GM23248 (cell line): ENCODE measurements at regions not wholly inside any gene's neighbourhood (a gene's known extent, or its start where the extent isn't known, plus 50 kb on each side); places are given as distances from the start of the nearest gene placed in this dataset.

Experiments
- EZH2 ChIP-seq: fragments of 200-600 bp; sonication (generic); IDR thresholded peaks from 2 replicates; pipeline ENCODE4 v1.6.1; 2018; ENCODE audit warnings: antibody characterized with exemption, mild to moderate bottlenecking; ENCODE audit not compliant: insufficient read depth, poor library complexity, severe bottlenecking
- EZH2phosphoT487 ChIP-seq: fragments of 200-600 bp; sonication (generic); IDR thresholded peaks from 2 replicates; pipeline ENCODE4 v1.6.1; 2018; ENCODE audit warnings: antibody characterized with exemption, moderate library complexity, mild to moderate bottlenecking, low read depth; ENCODE audit not compliant: insufficient read depth

DNA sequence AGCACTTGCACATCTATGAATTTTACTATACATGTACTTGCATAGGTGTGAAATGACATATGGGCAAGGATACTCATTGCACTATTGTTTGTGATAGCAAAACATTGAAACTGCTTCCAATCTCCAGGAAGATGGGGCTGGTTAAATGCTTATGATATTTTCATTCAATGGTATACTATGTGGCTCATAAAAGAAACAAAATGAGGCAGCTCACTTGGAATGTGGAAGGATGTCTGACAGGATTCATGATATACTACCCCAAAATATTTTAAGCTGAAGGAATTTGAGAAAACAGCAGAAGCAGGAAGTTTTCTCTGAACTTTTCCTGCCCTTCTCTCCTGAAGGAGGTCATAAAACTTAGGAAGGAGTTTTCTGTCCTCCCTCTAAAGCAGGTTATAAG is 99.6 kb upstream of the CAST start:
- TF ChIP-seq EZH2phosphoT487, result no peak
- no peak for TF ChIP-seq EZH2
